Natural killer cell (primary cell): ENCODE measurements at regions not wholly inside any gene's neighbourhood (a gene's known extent, or its start where the extent isn't known, plus 50 kb on each side); places are given as distances from the start of the nearest gene placed in this dataset.

ENCODE experiments used
- ATAC-seq, 3 donors: fragments of 150-1000 bp in 2 of 3; fragments of 200-7000 bp in 1 of 3; cut with Tn5 transposase; 1 replicate in 1 of 3; 2 replicates in 2 of 3; pipeline ENCODE4 v1.10.0; 2021; ENCODE audit warnings: mild to moderate bottlenecking in 2 of 3, moderate library complexity in 2 of 3
- DNase-seq, 2 donors: peaks; one replicate each; pipeline versions ENCODE4 v3.0.0 to v3.0.0-alpha.2; 2013 to 2021; ENCODE audit warnings: mixed read lengths in 1 of 2
- H3K27ac ChIP-seq: one replicate; pipeline ENCODE4 v1.5.1; 2013; ENCODE audit warnings: mild to moderate bottlenecking, low read length
- H3K27me3 ChIP-seq: one replicate; pipeline ENCODE4 v1.6.1; 2013; ENCODE audit warnings: low read length; ENCODE audit not compliant: control insufficient read depth, insufficient read depth
- H3K36me3 ChIP-seq: one replicate; pipeline ENCODE4 v1.6.1; 2013; ENCODE audit warnings: low read length; ENCODE audit not compliant: control insufficient read depth, insufficient read depth
- H3K4me1 ChIP-seq: one replicate; pipeline ENCODE4 v1.6.1; 2013; ENCODE audit warnings: low read length; ENCODE audit not compliant: control insufficient read depth, insufficient read depth
- H3K4me3 ChIP-seq: one replicate; pipeline ENCODE4 v1.5.1; 2013; ENCODE audit warnings: low read length
- H3K9me3 ChIP-seq: one replicate; pipeline ENCODE4 v1.6.1; 2013; ENCODE audit warnings: low read length; ENCODE audit not compliant: control insufficient read depth, insufficient read depth
- H3K27ac Mint-ChIP-seq, 2 donors: one replicate each; pipeline ENCODE4 v1.8.0; 2022; ENCODE audit warnings: mild to moderate bottlenecking in 2 of 2, mixed read lengths in 2 of 2, moderate library complexity in 1 of 2
- H3K27me3 Mint-ChIP-seq, 2 donors: one replicate each; pipeline ENCODE4 v1.8.0; 2022; ENCODE audit warnings: low read depth in 2 of 2, mixed read lengths in 2 of 2
- H3K36me3 Mint-ChIP-seq: one replicate; pipeline ENCODE4 v1.8.0; 2022; ENCODE audit warnings: mixed read lengths
- H3K4me1 Mint-ChIP-seq, 2 donors: one replicate each; pipeline ENCODE4 v1.8.0; 2022; ENCODE audit warnings: mixed read lengths in 2 of 2
- H3K4me3 Mint-ChIP-seq: one replicate; pipeline ENCODE4 v1.8.0; 2022; ENCODE audit warnings: mild to moderate bottlenecking, moderate library complexity, mixed read lengths
- H3K9me3 Mint-ChIP-seq, 2 donors: one replicate each; pipeline ENCODE4 v1.8.0; 2022; ENCODE audit warnings: mixed read lengths in 2 of 2
- WGBS: methylation state at CpG from one replicate; pipeline ENCODE4 v1.1.7; 2013; ENCODE audit warnings: missing lambda C conversion rate; ENCODE audit not compliant: insufficient coverage; 5-methylcytosine and 5-hydroxymethylcytosine counted together
- intact Hi-C: fragments of 100-400 bp; cut with micrococcal nuclease; formaldehyde crosslinking; loops from one replicate; pipeline ENCODE4 v1.14.2; 2022
- TF ChIP-seq, protein P1 (sequence below): fragments of 200-600 bp; IDR thresholded peaks from one replicate; pipeline ENCODE4 v1.8.0; 2022; ENCODE audit warnings: antibody characterized with exemption

DNA sequence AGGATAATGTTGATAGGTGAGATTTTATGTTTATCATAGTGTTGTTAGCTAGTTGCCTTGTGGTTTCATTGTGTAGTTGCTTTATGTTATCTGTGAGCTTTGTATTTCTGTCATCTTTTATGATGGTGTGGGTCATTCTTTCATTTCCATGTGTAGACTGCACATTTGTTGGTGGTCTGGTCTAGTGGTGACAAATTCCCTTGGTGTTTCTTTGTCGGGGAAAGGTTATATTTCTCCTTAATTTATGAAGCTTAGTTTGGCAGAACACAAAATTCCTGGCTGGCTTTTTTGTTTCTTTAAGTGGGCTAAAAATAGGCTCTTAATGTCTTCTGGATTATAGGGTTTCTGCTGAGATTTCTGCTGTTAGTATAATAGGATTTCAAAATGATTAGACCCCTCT is 347.2 kb upstream of the ADAMTS5 start:
- Mint-ChIP-seq H3K36me3 (peaks cover 7% of the 10 kb centered on the region), H3K27me3 (no peaks in the 10 kb centered on the region), H3K4me3 (no peak overlapping the region), H3K27ac (no peak overlapping the region), H3K9me3 (peaks cover 9 to 16% of the 10 kb centered on the region in 2 donors), H3K4me1 (no peaks in the 10 kb centered on the region)
- Histone ChIP-seq H3K9me3 (peaks cover 13% of the 10 kb centered on the region), H3K36me3 (no peaks in the 10 kb centered on the region), H3K27ac (no peak overlapping the region), H3K27me3 (no peaks in the 10 kb centered on the region), H3K4me3 (no peak overlapping the region), H3K4me1 (no peaks in the 10 kb centered on the region)
- intact Hi-C loops = no loop called here
- TF ChIP-seq, protein P1, sequence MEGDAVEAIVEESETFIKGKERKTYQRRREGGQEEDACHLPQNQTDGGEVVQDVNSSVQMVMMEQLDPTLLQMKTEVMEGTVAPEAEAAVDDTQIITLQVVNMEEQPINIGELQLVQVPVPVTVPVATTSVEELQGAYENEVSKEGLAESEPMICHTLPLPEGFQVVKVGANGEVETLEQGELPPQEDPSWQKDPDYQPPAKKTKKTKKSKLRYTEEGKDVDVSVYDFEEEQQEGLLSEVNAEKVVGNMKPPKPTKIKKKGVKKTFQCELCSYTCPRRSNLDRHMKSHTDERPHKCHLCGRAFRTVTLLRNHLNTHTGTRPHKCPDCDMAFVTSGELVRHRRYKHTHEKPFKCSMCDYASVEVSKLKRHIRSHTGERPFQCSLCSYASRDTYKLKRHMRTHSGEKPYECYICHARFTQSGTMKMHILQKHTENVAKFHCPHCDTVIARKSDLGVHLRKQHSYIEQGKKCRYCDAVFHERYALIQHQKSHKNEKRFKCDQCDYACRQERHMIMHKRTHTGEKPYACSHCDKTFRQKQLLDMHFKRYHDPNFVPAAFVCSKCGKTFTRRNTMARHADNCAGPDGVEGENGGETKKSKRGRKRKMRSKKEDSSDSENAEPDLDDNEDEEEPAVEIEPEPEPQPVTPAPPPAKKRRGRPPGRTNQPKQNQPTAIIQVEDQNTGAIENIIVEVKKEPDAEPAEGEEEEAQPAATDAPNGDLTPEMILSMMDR = no peak
- no peak for DNase-seq
- WGBS = 100% methylated on average over 1 of the region's 1 CpG
- ATAC-seq = no peak

DNA sequence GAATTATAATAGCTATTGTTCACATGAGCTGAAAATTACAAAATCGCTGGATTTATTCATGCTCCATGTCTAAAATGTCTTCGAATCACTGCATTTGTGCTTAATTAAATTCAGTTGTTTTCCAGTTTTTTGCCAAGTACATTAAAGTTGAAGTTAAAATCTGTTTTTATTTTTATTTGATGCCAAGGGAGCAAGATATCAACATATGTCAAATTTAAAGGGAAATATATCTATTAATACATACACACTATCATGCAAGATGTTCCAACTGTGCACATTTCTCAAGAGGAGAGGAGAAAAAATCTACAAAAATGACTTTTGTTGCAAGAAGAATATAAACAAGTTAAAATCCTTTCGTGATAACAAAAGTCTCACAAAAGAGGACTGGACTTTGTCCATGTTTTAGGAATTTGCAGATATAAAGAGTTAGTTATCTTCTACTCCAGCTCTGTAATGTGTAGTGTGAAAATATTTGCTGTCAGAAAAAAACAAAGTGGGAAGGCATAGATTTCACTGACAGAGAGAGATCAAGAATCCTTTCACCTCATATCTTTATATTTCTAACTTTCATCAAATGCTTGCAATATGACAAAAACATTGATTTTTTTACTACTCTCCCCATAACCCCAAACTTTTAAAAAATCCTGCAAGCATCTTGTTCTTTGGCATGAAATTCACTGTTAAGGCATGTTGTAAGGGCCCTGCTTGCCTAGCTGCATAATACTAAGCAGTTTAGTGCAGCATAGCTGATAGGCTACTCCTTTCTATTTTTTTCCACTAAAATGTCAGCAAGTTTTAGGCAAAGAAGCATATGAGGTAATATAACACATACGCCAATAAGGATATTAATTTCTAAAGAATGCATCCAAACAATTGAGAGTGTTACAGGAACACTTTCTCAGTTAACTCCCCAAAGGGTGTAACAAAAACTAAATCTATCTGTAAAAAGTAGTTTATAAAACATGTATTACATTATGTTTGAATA is 340.2 kb upstream of the ADAMTS5 start:
- Histone ChIP-seq H3K4me1 (no peaks in the 10 kb centered on the region), H3K27me3 (no peaks in the 10 kb centered on the region), H3K27ac (no peak overlapping the region), H3K9me3 (no peaks in the 10 kb centered on the region), H3K36me3 (no peaks in the 10 kb centered on the region), H3K4me3 (no peak overlapping the region)
- Mint-ChIP-seq H3K9me3 (peaks cover 5 to 12% of the 10 kb centered on the region in 2 donors), H3K36me3 (no peaks in the 10 kb centered on the region), H3K4me1 (no peaks in the 10 kb centered on the region), H3K27ac (no peak overlapping the region), H3K4me3 (no peak overlapping the region), H3K27me3 (no peaks in the 10 kb centered on the region)
- ATAC-seq (no peak), DNase-seq (no peak)
- intact Hi-C loops = no loop called here
- 91% methylated on average over 3 of the region's 4 CpGs for WGBS
- TF ChIP-seq, protein P1 = no peak

DNA sequence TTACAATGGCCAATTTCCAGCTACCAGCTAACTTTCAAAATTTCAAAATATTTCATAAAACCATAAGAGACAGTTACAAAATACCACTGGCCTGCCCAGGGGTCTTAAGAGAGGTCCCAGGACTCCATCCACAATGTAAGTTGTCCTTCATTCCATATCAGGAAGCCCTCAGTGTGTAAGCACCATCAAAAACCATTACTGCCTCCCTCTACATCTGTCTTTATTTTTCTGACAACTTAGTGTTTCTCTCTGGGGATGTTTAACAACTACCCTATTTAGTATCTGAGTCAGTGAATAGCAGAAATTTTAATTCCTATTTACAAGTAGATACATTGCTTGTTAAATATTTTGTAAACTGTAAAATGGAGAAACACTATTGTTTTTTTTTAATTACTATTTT is 339.3 kb upstream of the ADAMTS5 start:
- no peak overlapping the region for H3K27ac ChIP-seq
- H3K4me1 ChIP-seq = no peaks in the 10 kb centered on the region
- Mint-ChIP-seq H3K4me3 (no peak overlapping the region), H3K27ac (no peak overlapping the region), H3K9me3 (peaks cover 5 to 11% of the 10 kb centered on the region in 2 donors), H3K4me1 (no peaks in the 10 kb centered on the region), H3K36me3 (no peaks in the 10 kb centered on the region), H3K27me3 (no peaks in the 10 kb centered on the region)
- no peak overlapping the region for H3K4me3 ChIP-seq
- H3K27me3 ChIP-seq = no peaks in the 10 kb centered on the region
- no peaks in the 10 kb centered on the region for H3K36me3 ChIP-seq
- intact Hi-C loops = no loop called here
- DNase-seq = no peak
- TF ChIP-seq, protein P1 = no peak
- no peaks in the 10 kb centered on the region for H3K9me3 ChIP-seq
- ATAC-seq = no peak

DNA sequence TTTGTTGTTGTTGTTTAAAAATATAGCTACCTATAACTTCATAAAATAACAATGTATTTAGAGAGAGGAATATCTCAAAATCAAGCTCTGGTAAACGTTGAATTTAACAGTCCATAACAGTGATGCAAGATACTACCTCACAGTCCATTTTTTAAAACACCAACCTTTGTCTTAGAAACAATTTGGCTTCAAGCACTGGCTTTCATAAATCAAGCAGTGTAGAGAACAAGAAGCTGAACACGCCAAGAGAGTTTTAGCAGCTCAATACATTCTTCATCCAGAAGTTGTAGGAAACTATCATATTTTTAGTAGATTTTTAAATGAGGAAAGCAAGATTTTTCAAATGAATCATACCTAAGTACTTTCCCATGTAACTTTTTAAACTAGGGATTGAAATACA is 334.3 kb upstream of the ADAMTS5 start:
- intact Hi-C loops = no loop called here
- no peak overlapping the region for H3K4me3 ChIP-seq
- no CpG with 5 or more reads among the region's 2 CpGs for WGBS
- Mint-ChIP-seq H3K4me3 (no peak overlapping the region), H3K36me3 (no peaks in the 10 kb centered on the region), H3K9me3 (peaks cover 2 to 6% of the 10 kb centered on the region in 2 donors), H3K4me1 (no peaks in the 10 kb centered on the region), H3K27ac (no peak overlapping the region), H3K27me3 (no peaks in the 10 kb centered on the region)
- no peak for ATAC-seq
- H3K36me3 ChIP-seq = no peaks in the 10 kb centered on the region
- no peak overlapping the region for H3K27ac ChIP-seq
- H3K27me3 ChIP-seq = no peaks in the 10 kb centered on the region
- DNase-seq = no peak
- peaks cover 5% of the 10 kb centered on the region for H3K9me3 ChIP-seq
- TF ChIP-seq, protein P1 = no peak
- H3K4me1 ChIP-seq = no peaks in the 10 kb centered on the region
